Left ventricle myocardium inferior (tissue), 1 donor: ENCODE measurements at regions not wholly inside any gene's neighbourhood (a gene's known extent, or its start where the extent isn't known, plus 50 kb on each side); places are given as distances from the start of the nearest gene placed in this dataset.

Experiments
- DNase-seq: peaks from one replicate; pipeline ENCODE4 v3.0.0-alpha.2; 2020
- H3K27ac ChIP-seq: fragments of 200-600 bp; replicated peaks from 2 replicates; pipeline ENCODE4 v1.8.0; 2021
- H3K27me3 ChIP-seq: fragments of 200-600 bp; 2 replicates; pipeline ENCODE4 v1.8.0; 2021; ENCODE audit warnings: low read depth
- H3K36me3 ChIP-seq: fragments of 200-600 bp; 2 replicates; pipeline ENCODE4 v1.8.0; 2021
- H3K4me1 ChIP-seq: fragments of 200-600 bp; 2 replicates; pipeline ENCODE4 v1.8.0; 2021
- H3K4me3 ChIP-seq: fragments of 200-600 bp; 2 replicates; pipeline ENCODE4 v1.8.0; 2021; ENCODE audit warnings: mild to moderate bottlenecking, moderate library complexity
- H3K9me3 ChIP-seq: fragments of 200-600 bp; replicated peaks from 2 replicates; pipeline ENCODE4 v1.8.0; 2021
- intact Hi-C: fragments of 100-400 bp; cut with micrococcal nuclease; formaldehyde crosslinking; loops from one replicate; pipeline ENCODE4 v1.11.0; 2022
- TF ChIP-seq, protein P1 (sequence below): fragments of 200-600 bp; IDR thresholded peaks from 2 replicates; pipeline ENCODE4 v1.8.0; 2021; ENCODE audit warnings: antibody characterized with exemption, mild to moderate bottlenecking, borderline replicate concordance
- donor health status: DM: no; HTN: yes; CAD: no; lungs with severe emphysema.

DNA sequence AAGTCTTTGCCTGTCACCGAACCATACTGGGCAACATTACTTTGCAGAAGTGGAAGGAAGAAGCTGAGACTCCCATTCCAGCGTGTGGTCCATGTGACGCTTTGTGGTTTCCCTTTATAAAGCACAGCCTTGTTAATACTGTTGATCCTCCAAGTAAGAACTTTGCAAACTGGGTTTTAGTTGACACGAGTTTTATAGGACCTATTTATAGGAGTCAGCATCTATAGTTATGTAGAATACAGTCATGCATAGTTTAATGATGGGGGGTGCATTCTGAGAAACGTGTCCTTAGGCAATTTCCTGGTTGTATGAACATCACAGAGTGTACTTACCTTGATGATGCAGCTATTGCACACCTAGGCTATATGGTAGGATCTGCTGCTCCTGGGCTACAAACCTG is 1879.4 kb upstream of the TENM3 start:
- no peaks in the 10 kb centered on the region for H3K4me1 ChIP-seq
- peaks cover 10% of the 10 kb centered on the region for H3K9me3 ChIP-seq
- TF ChIP-seq, protein P1, sequence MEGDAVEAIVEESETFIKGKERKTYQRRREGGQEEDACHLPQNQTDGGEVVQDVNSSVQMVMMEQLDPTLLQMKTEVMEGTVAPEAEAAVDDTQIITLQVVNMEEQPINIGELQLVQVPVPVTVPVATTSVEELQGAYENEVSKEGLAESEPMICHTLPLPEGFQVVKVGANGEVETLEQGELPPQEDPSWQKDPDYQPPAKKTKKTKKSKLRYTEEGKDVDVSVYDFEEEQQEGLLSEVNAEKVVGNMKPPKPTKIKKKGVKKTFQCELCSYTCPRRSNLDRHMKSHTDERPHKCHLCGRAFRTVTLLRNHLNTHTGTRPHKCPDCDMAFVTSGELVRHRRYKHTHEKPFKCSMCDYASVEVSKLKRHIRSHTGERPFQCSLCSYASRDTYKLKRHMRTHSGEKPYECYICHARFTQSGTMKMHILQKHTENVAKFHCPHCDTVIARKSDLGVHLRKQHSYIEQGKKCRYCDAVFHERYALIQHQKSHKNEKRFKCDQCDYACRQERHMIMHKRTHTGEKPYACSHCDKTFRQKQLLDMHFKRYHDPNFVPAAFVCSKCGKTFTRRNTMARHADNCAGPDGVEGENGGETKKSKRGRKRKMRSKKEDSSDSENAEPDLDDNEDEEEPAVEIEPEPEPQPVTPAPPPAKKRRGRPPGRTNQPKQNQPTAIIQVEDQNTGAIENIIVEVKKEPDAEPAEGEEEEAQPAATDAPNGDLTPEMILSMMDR: no peak
- H3K36me3 ChIP-seq: no peaks in the 10 kb centered on the region
- H3K4me3 ChIP-seq: no peak overlapping the region
- intact Hi-C loops: no loop called here
- DNase-seq: no peak
- no peaks in the 10 kb centered on the region for H3K27me3 ChIP-seq
- no peak overlapping the region for H3K27ac ChIP-seq

DNA sequence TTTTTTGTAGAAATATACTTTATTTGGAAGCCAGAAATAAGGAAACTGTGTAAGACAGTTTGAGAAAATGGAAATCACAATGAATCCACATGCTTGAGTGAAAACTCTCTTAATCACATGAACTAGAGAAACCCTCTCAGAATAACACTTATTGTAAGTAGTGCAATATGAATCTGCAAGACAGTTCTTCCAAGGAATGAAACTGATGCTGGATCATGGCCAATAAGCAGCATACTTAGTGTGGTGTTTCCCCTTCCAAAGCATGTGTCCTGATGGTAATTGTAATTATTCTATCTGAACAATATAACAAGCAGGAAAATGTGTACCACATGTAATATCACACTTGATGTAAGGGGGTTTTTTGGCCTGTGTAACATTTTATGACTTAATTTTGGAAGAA is 1870.5 kb upstream of the TENM3 start:
- H3K27ac ChIP-seq: no peak overlapping the region
- no peak for DNase-seq
- no peak overlapping the region for H3K4me3 ChIP-seq
- H3K9me3 ChIP-seq: no peaks in the 10 kb centered on the region
- H3K27me3 ChIP-seq: no peaks in the 10 kb centered on the region
- H3K4me1 ChIP-seq: no peaks in the 10 kb centered on the region
- TF ChIP-seq, protein P1: no peak
- H3K36me3 ChIP-seq: no peaks in the 10 kb centered on the region
- intact Hi-C loops: no loop called here

DNA sequence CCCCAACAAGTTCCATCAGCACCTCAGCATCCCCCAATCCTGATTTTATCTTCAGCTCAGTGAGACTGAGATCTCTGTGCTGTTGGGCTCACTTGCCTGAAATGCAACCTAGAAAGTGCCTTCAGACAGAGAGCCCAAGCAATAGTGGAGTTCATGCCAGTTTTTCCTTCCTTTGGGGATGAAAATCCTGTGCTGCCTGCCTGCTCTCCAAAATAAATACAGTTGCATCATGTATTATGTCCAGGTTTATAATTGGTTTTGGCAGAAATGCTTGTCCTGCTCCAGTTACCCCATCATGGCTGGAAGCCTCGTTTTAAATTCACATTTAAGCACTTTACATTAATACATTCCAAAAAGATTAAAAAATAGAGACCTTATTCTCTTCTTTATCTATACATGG is 1865.5 kb upstream of the TENM3 start:
- DNase-seq: no peak
- TF ChIP-seq, protein P1: no peak
- intact Hi-C loops: no loop called here
- no peaks in the 10 kb centered on the region for H3K27me3 ChIP-seq
- H3K27ac ChIP-seq: no peak overlapping the region
- no peak overlapping the region for H3K4me3 ChIP-seq
- H3K4me1 ChIP-seq: no peaks in the 10 kb centered on the region
- no peaks in the 10 kb centered on the region for H3K36me3 ChIP-seq
- H3K9me3 ChIP-seq: no peaks in the 10 kb centered on the region

DNA sequence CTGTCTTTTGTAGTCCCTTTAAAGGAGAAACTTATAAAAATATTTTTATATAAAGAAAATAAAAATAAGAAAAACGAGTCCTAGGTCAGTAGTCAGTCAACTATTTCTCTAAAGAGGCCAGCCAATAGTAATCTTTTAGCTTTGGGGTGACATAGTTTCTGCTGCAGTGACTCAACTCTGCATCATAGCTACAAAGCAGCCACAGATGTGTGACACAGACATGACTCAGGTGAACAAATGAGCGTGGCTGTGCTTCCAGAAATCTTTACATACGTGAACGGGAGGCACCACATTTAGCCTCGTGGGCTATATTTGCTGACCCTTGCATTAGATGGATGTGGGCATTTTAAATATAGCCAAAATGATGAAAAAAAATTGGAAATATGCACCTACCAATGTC is 1862.5 kb upstream of the TENM3 start:
- H3K27me3 ChIP-seq: no peaks in the 10 kb centered on the region
- no peaks in the 10 kb centered on the region for H3K4me1 ChIP-seq
- intact Hi-C loops: no loop called here
- DNase-seq: no peak
- no peak overlapping the region for H3K4me3 ChIP-seq
- TF ChIP-seq, protein P1: no peak
- H3K9me3 ChIP-seq: no peaks in the 10 kb centered on the region
- no peak overlapping the region for H3K27ac ChIP-seq
- H3K36me3 ChIP-seq: no peaks in the 10 kb centered on the region

DNA sequence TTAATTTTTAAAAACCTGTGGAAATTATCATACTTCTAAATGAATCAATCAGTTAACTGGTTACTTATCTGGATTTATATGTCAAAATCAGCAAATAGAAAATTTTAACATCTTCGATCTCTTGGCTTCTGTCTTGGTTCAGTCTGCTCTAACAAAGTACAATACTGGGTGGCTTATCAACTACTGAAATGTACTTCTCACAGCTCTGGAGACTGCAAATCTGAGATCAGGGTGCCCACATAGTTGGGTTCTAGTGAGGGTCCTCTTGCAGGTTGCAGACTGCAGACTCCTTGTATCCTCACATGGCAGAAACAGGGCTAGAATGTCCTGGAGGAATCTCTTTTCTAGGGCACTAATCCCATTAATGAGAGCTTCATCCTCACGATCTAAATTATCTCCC is 1851.6 kb upstream of the TENM3 start:
- TF ChIP-seq, protein P1: no peak
- H3K9me3 ChIP-seq: peaks cover 11% of the 10 kb centered on the region
- H3K4me3 ChIP-seq: no peak overlapping the region
- intact Hi-C loops: no loop called here
- no peaks in the 10 kb centered on the region for H3K4me1 ChIP-seq
- no peak overlapping the region for H3K27ac ChIP-seq
- no peaks in the 10 kb centered on the region for H3K27me3 ChIP-seq
- no peaks in the 10 kb centered on the region for H3K36me3 ChIP-seq
- DNase-seq: no peak

DNA sequence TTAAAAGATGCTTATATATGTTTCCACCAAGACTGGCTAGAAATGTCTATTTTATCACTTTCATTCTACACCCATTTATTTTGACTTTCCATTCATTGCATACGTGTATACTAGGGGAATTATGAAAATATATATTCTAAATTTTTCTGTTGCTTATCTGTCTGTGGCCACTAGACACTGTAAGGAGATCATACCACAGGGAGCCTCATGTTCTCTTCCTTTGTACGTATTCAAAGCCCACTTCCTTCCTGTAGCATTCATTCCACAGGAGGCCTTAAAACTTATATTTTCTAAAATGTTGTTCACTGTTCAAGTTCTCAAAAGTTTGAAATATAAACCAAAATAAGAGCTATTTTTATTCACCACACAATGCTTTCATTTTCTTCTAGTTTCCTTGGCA is 1848.9 kb upstream of the TENM3 start:
- no peak for DNase-seq
- intact Hi-C loops: no loop called here
- Histone ChIP-seq H3K36me3 (no peaks in the 10 kb centered on the region), H3K27me3 (no peaks in the 10 kb centered on the region), H3K4me3 (no peak overlapping the region), H3K4me1 (no peaks in the 10 kb centered on the region), H3K9me3 (peaks cover 11% of the 10 kb centered on the region), H3K27ac (no peak overlapping the region)
- TF ChIP-seq, protein P1: no peak
